ENCODE measurements at regions not wholly inside any gene's neighbourhood (a gene's known extent, or its start where the extent isn't known, plus 50 kb on each side); places are given as distances from the start of the nearest gene placed in this dataset.
"Not testable (repeated sequence)": the region's sequence is repeated elsewhere in the genome, so short reads cannot be mapped to it uniquely, and the experiment has no call there.

DNA sequence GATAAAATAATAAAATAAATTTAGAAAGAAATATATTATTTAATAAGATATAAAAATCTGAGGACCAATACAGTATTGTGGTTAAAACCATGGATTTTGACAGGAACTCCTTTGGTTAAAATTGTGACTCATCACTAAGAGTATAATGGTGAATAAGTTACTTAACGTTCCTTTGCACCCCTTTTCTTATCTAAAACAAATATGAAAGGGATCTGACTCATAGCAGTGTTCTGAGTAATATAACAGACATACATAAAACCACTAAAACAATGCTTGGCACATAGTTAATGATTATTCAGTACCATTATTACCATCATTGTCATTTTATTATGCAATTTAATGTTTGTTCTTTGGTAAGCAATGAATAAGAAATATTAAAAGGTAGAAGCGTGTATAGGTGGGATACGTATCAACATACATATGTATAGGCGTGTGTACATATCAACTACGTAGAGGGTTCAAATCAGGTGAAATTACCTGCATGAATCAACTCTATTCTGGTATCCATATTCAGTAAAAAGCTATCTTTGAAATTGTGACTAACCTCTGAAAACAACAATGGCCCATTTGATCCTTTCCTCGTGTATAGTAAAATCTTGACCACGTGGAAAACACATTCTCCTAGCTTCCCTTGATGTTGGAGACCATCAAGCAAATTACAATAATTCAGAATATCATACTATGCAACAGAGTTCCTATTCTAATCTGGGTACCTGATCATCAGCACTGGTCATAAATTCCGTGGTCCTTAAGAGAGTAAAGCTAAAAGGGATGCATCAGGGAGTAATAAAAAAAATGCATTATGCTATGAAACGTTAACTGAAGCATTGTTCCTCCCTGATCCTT, 342.6 kb upstream of the SPATA31A3 start:
- H3K9ac ChIP-seq (ENCODE audit: insufficient read depth, low read length, poor library complexity, severe bottlenecking); H3K27ac Mint-ChIP-seq; DNase-seq; H3K27me3 ChIP-seq (ENCODE audit: control insufficient read depth in 2 of 2, insufficient read depth in 2 of 2, low read length in 2 of 2); H3K9me3 Mint-ChIP-seq; H2AFZ ChIP-seq (ENCODE audit: insufficient read depth, low read depth, low read length, poor library complexity, severe bottlenecking); H3K4me3 ChIP-seq (replicated peaks in 1 of 3; ENCODE audit: low read depth in 2 of 3, low read length in 3 of 3); H3K4me3 Mint-ChIP-seq; H3K36me3 ChIP-seq (replicated peaks in 1 of 2; ENCODE audit: control insufficient read depth in 1 of 2, insufficient read depth in 2 of 2, low read length in 2 of 2); H3K4me1 Mint-ChIP-seq; H3K27me3 Mint-ChIP-seq (ENCODE audit: low read depth in 3 of 3); H3K9me3 ChIP-seq (replicated peaks in 1 of 2; ENCODE audit: control insufficient read depth in 1 of 2, insufficient read depth in 1 of 2, low read length in 2 of 2); H3K36me3 Mint-ChIP-seq; intact Hi-C loops (cut with micrococcal nuclease); H3K4me2 ChIP-seq (replicated peaks; ENCODE audit: extremely low read depth, low read length, poor library complexity, severe bottlenecking); H3K79me2 ChIP-seq (ENCODE audit: insufficient read depth, low read length); H3K27ac ChIP-seq (ENCODE audit: low read depth in 1 of 2, low read length in 2 of 2); H4K20me1 ChIP-seq (ENCODE audit: insufficient read depth, low read length); H3K4me1 ChIP-seq (ENCODE audit: control insufficient read depth in 1 of 2, insufficient read depth in 2 of 2, low read length in 2 of 2): not testable (repeated sequence)
- no CpG with 5 or more reads among the region's 9 CpGs for WGBS (ENCODE audit: insufficient coverage)

DNA sequence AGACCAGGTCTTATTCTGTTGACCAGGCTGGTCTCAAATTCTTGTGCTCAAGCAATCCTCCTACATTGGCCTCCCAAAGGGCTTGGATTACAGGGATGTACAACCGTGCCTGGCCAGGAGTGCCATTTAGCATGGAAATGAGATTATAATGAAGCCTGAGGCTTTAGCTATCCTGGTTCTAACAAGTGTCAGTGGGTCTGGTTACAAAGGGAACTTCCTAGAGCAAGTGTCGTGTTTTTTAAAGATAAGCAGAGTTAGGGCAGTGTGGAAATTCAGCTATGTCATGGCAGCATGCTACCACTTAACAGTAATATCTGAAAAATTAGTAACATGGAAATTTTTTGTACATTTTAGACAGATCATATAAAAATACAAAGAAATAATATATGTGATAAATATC, 339.3 kb upstream of the SPATA31A3 start:
- H3K27ac ChIP-seq (ENCODE audit: low read depth in 1 of 2, low read length in 2 of 2); H3K27me3 ChIP-seq (ENCODE audit: control insufficient read depth in 2 of 2, insufficient read depth in 2 of 2, low read length in 2 of 2); H3K4me1 ChIP-seq (ENCODE audit: control insufficient read depth in 1 of 2, insufficient read depth in 2 of 2, low read length in 2 of 2); H3K4me3 Mint-ChIP-seq; H4K20me1 ChIP-seq (ENCODE audit: insufficient read depth, low read length); H3K27ac Mint-ChIP-seq; H3K4me2 ChIP-seq (replicated peaks; ENCODE audit: extremely low read depth, low read length, poor library complexity, severe bottlenecking); H3K9ac ChIP-seq (ENCODE audit: insufficient read depth, low read length, poor library complexity, severe bottlenecking); H3K9me3 Mint-ChIP-seq; H3K27me3 Mint-ChIP-seq (ENCODE audit: low read depth in 3 of 3); H3K4me3 ChIP-seq (replicated peaks in 1 of 3; ENCODE audit: low read depth in 2 of 3, low read length in 3 of 3); DNase-seq; H2AFZ ChIP-seq (ENCODE audit: insufficient read depth, low read depth, low read length, poor library complexity, severe bottlenecking); H3K9me3 ChIP-seq (replicated peaks in 1 of 2; ENCODE audit: control insufficient read depth in 1 of 2, insufficient read depth in 1 of 2, low read length in 2 of 2); H3K36me3 Mint-ChIP-seq; intact Hi-C loops (cut with micrococcal nuclease); H3K79me2 ChIP-seq (ENCODE audit: insufficient read depth, low read length); H3K36me3 ChIP-seq (replicated peaks in 1 of 2; ENCODE audit: control insufficient read depth in 1 of 2, insufficient read depth in 2 of 2, low read length in 2 of 2); H3K4me1 Mint-ChIP-seq: not testable (repeated sequence)
- WGBS (ENCODE audit: insufficient coverage): no CpG with 5 or more reads among the region's 2 CpGs

GRCh38 chr9:67313409-67313808, 321.1 kb upstream of the SPATA31A3 start:
- H3K27me3 ChIP-seq (ENCODE audit: control insufficient read depth in 2 of 2, insufficient read depth in 2 of 2, low read length in 2 of 2); H3K9me3 Mint-ChIP-seq; H3K27me3 Mint-ChIP-seq (ENCODE audit: low read depth in 3 of 3); H3K9ac ChIP-seq (ENCODE audit: insufficient read depth, low read length, poor library complexity, severe bottlenecking); H3K4me3 Mint-ChIP-seq; H3K36me3 Mint-ChIP-seq; H2AFZ ChIP-seq (ENCODE audit: insufficient read depth, low read depth, low read length, poor library complexity, severe bottlenecking); H3K4me3 ChIP-seq (replicated peaks in 1 of 3; ENCODE audit: low read depth in 2 of 3, low read length in 3 of 3); H3K36me3 ChIP-seq (replicated peaks in 1 of 2; ENCODE audit: control insufficient read depth in 1 of 2, insufficient read depth in 2 of 2, low read length in 2 of 2); H3K9me3 ChIP-seq (replicated peaks in 1 of 2; ENCODE audit: control insufficient read depth in 1 of 2, insufficient read depth in 1 of 2, low read length in 2 of 2); H3K4me1 ChIP-seq (ENCODE audit: control insufficient read depth in 1 of 2, insufficient read depth in 2 of 2, low read length in 2 of 2); H4K20me1 ChIP-seq (ENCODE audit: insufficient read depth, low read length); H3K27ac ChIP-seq (ENCODE audit: low read depth in 1 of 2, low read length in 2 of 2); H3K4me2 ChIP-seq (replicated peaks; ENCODE audit: extremely low read depth, low read length, poor library complexity, severe bottlenecking); H3K27ac Mint-ChIP-seq; intact Hi-C loops (cut with micrococcal nuclease); H3K4me1 Mint-ChIP-seq; H3K79me2 ChIP-seq (ENCODE audit: insufficient read depth, low read length); DNase-seq: not testable (repeated sequence)
- WGBS (ENCODE audit: insufficient coverage): no CpG with 5 or more reads among the region's 2 CpGs

DNA sequence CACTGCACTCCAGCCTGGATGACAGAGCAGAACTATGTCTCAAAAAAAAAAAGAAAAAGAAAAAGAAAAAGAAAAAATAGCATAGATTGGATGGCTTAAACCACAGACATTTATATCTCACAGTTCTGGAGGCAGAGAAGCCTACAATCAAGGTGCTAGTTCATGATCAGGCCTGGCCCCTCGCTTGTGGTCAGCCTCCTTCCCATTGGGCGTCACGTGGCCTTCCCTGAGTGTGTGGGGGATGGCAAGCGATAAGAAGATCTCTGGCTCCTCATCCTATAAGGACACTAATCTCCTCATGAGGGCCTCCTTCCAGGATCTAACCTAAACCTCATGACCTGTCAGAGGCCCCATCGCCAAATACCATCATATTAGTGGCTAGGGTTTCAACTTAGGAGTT, 320.2 kb upstream of the SPATA31A3 start:
- H3K36me3 ChIP-seq (replicated peaks in 1 of 2; ENCODE audit: control insufficient read depth in 1 of 2, insufficient read depth in 2 of 2, low read length in 2 of 2); intact Hi-C loops (cut with micrococcal nuclease); H3K9ac ChIP-seq (ENCODE audit: insufficient read depth, low read length, poor library complexity, severe bottlenecking); H3K4me2 ChIP-seq (replicated peaks; ENCODE audit: extremely low read depth, low read length, poor library complexity, severe bottlenecking); H3K27ac ChIP-seq (ENCODE audit: low read depth in 1 of 2, low read length in 2 of 2); H3K4me3 ChIP-seq (replicated peaks in 1 of 3; ENCODE audit: low read depth in 2 of 3, low read length in 3 of 3); H3K36me3 Mint-ChIP-seq; H3K79me2 ChIP-seq (ENCODE audit: insufficient read depth, low read length); H3K4me1 Mint-ChIP-seq; H2AFZ ChIP-seq (ENCODE audit: insufficient read depth, low read depth, low read length, poor library complexity, severe bottlenecking); H3K27me3 ChIP-seq (ENCODE audit: control insufficient read depth in 2 of 2, insufficient read depth in 2 of 2, low read length in 2 of 2); H3K27ac Mint-ChIP-seq; H3K4me3 Mint-ChIP-seq; H4K20me1 ChIP-seq (ENCODE audit: insufficient read depth, low read length); H3K9me3 Mint-ChIP-seq; H3K27me3 Mint-ChIP-seq (ENCODE audit: low read depth in 3 of 3); H3K4me1 ChIP-seq (ENCODE audit: control insufficient read depth in 1 of 2, insufficient read depth in 2 of 2, low read length in 2 of 2); H3K9me3 ChIP-seq (replicated peaks in 1 of 2; ENCODE audit: control insufficient read depth in 1 of 2, insufficient read depth in 1 of 2, low read length in 2 of 2); DNase-seq: not testable (repeated sequence)
- WGBS (ENCODE audit: insufficient coverage): no CpG with 5 or more reads among the region's 5 CpGs

All from CD14-positive monocyte (primary cell).